ENCODE measurements at regions not wholly inside any gene's neighbourhood (a gene's known extent, or its start where the extent isn't known, plus 50 kb on each side); places are given as distances from the start of the nearest gene placed in this dataset.
A peak's percentile ranks its signal among the peaks of the same experiment; 100 is the strongest.

DNA sequence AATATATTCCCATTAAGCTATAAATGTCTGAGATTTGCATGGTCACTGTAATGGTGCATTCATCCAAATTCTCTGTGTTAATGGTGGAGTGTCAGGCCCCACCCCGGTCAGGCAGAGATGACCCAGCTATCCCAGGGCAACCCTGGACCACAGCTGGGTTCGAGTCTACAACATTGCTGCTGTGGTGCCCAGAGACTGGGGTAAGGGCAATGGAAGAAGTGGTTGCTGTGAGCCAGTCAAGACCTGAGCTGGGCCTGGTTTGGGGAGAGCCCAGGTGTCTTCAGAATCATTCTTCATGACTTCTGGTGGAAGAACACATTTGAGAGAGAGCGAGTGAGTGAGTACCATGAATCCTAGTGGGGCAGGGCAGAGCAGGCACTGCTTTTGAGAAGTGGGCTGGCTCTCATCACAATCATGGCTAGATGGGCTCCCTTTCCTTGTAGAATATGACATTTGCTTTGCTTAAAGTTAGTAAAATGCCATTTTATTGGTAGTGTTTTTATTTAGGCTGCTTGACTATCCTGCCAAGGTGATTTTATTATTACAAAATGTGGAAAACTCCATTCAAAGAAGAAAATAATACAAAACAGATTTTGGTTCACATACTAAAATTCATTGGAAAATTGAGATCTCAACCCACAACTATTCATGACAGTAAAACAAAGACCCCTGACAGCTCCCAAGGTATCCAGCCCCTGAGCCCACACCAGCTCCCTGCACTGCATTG lies 125.8 kb upstream of the SLC25A48 start:
- TF ChIP-seq, protein P1, sequence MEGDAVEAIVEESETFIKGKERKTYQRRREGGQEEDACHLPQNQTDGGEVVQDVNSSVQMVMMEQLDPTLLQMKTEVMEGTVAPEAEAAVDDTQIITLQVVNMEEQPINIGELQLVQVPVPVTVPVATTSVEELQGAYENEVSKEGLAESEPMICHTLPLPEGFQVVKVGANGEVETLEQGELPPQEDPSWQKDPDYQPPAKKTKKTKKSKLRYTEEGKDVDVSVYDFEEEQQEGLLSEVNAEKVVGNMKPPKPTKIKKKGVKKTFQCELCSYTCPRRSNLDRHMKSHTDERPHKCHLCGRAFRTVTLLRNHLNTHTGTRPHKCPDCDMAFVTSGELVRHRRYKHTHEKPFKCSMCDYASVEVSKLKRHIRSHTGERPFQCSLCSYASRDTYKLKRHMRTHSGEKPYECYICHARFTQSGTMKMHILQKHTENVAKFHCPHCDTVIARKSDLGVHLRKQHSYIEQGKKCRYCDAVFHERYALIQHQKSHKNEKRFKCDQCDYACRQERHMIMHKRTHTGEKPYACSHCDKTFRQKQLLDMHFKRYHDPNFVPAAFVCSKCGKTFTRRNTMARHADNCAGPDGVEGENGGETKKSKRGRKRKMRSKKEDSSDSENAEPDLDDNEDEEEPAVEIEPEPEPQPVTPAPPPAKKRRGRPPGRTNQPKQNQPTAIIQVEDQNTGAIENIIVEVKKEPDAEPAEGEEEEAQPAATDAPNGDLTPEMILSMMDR (conservative IDR thresholded peaks at IDR 0.05; ENCODE audit: control insufficient read depth, insufficient read depth, low read depth, low read length), result no peak
- no peak overlapping the region for H3K4me3 ChIP-seq (ENCODE audit: control insufficient read depth, low read depth, low read length)
- DNase-seq (ENCODE audit: low read depth), result no peak

DNA sequence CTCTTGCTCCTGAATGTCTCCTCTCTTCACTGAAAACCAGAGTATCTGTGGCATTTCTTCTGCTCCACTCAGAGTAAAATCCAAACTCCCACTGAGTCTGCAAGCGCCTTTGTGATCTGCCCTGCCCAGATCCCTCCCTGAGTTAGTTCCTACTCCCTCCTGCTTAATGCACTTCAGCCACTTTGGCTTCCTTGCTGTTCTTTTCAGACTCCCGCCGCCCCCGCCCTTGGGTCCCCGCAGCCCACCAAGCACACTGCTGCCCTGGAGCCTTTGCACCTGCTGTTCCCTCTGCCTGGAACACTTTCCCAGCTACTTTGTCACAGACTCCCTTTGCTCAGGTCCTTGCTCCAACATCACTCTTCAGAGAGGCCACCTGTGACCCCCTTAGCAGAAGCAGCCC lies 127.2 kb upstream of the SLC25A48 start:
- H3K4me3 ChIP-seq (ENCODE audit: control insufficient read depth, low read depth, low read length), result no peak overlapping the region
- TF ChIP-seq, protein P1 (conservative IDR thresholded peaks at IDR 0.05; ENCODE audit: control insufficient read depth, insufficient read depth, low read depth, low read length), result no peak
- DNase-seq (ENCODE audit: low read depth), result no peak

DNA sequence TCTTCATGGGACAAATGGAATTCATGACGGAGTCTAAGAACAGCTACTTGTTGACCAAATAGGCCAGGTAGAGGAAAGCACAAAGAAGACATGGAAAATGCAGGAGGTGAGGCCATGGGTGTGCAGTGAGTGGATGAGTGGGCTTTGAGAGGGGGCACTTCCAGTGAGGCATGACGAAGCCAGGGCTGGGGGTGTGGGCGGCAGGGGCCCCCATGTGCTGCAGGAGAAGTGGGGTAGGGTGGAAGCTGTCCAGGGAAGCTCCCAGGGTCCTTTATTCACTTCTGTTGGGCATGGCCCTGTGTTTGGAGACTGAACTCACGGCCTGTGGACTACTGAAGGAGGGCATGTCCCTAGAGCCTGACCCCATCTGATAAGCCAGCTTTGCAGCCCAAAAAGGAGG lies 127.6 kb upstream of the SLC25A48 start:
- TF ChIP-seq, protein P1 (conservative IDR thresholded peaks at IDR 0.05; ENCODE audit: control insufficient read depth, insufficient read depth, low read depth, low read length), result no peak
- no peak for DNase-seq (ENCODE audit: low read depth)

DNA sequence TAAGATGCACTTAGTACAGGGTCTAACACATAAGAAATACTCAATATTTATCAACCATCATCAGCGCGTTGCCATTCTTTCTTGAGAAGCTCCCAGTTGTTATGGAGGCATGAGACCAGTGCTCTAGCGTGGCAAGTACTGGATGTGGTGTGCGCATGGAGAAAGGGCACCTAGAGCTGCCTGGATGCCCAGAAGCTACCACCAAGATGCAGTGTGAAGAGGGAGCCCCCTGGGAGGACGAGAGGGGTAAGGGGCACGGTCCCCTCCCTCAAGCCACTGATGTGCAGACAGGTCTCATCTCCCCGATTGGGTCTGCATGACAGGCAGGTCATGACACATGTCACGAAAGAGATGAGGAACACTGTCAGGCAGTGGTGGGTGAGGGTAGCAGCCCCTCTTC lies 127.7 kb upstream of the CXCL14 start:
- no peak overlapping the region for H3K4me3 ChIP-seq (ENCODE audit: control insufficient read depth, low read depth, low read length)
- TF ChIP-seq, protein P1 (conservative IDR thresholded peaks at IDR 0.05; ENCODE audit: control insufficient read depth, insufficient read depth, low read depth, low read length), result no peak

More for the DNA sequence above, 127.6 kb upstream of the SLC25A48 start:
- no peak overlapping the region for H3K4me3 ChIP-seq (ENCODE audit: control insufficient read depth, low read depth, low read length)

DNA sequence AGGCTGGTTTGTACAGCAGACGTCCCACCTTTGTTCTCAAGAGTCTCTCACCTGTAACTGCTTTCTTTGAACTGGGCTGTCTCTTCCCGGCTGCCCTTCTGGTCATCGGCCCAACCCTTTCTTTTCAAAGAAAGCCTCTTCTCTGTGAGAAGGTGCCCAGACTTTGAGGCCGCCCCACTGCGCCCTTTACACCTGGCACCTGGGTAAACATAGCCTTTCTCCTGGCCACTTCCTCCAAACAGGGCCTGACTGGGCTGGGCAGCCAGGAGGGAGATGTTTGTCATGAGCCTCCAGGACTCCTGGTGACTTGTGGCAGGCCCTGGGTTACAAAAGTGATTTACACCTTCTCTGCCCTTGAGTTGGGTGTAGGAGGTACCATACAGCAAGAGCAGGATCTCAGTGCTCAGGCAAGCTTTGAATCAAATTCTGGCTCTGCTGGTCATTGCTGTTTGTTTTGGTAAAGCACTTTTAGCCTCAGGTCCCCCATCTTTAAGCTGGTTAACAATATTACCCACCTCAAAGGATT lies 127.2 kb upstream of the CXCL14 start:
- TF ChIP-seq, protein P1 (conservative IDR thresholded peaks at IDR 0.05; ENCODE audit: control insufficient read depth, insufficient read depth, low read depth, low read length), result no peak
- H3K4me3 ChIP-seq (ENCODE audit: control insufficient read depth, low read depth, low read length), result no peak overlapping the region
- DNase-seq (ENCODE audit: low read depth), result no peak

More for the DNA sequence above, 127.7 kb upstream of the CXCL14 start:
- DNase-seq (ENCODE audit: low read depth), result no peak

DNA sequence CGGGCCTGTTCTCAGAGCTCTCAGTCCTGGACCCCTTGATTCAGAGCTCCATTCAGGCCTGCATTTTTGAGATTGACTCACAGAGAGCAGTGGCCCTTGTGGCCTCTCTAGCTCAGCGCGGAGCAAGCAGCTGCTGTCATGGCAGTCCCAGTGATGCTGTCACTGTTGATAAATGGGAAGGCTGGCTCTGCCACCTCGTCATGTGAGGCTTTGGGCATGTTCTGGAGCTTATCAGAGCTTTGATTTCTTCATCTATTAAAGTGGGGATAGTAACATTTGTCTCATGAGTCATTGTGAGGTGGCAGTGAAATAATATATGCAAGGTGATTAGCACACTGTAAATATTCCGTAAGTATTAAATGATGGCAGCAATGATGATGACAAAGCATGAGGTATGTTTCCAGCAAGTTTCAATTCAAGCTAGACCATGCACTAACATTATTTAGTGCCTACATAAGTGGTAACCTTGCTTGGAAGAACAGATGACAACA lies 126.4 kb upstream of the CXCL14 start:
- TF ChIP-seq, protein P1 (conservative IDR thresholded peaks at IDR 0.05; ENCODE audit: control insufficient read depth, insufficient read depth, low read depth, low read length), result no peak
- H3K4me3 ChIP-seq (ENCODE audit: control insufficient read depth, low read depth, low read length), result no peak overlapping the region
- DNase-seq (ENCODE audit: low read depth), result peak; percentile 46
